HG03442 (cell line): ENCODE measurements at regions not wholly inside any gene's neighbourhood (a gene's known extent, or its start where the extent isn't known, plus 50 kb on each side); places are given as distances from the start of the nearest gene placed in this dataset.

Source experiments
- ATAC-seq: cut with Tn5 transposase; IDR thresholded peaks from one replicate; pipeline ENCODE4 v1.9.1; 2021; ENCODE audit warnings: mild to moderate bottlenecking, moderate library complexity; ENCODE audit not compliant: unreplicated experiment

GRCh38 chr7:8378349-8379019, 54.9 kb upstream of the NXPH1 start:
- no peak for ATAC-seq

- ATAC-seq = no peak
Observed at GRCh38 chr7:8379264-8379663, 54.1 kb upstream of the NXPH1 start.

GRCh38 chr7:8380130-8380529, 53.3 kb upstream of the NXPH1 start:
- no peak for ATAC-seq

- ATAC-seq = no peak
Observed at GRCh38 chr7:8382004-8382730, 51.2 kb upstream of the NXPH1 start.
